ENCODE measurements at regions not wholly inside any gene's neighbourhood (a gene's known extent, or its start where the extent isn't known, plus 50 kb on each side); places are given as distances from the start of the nearest gene placed in this dataset.

DNA sequence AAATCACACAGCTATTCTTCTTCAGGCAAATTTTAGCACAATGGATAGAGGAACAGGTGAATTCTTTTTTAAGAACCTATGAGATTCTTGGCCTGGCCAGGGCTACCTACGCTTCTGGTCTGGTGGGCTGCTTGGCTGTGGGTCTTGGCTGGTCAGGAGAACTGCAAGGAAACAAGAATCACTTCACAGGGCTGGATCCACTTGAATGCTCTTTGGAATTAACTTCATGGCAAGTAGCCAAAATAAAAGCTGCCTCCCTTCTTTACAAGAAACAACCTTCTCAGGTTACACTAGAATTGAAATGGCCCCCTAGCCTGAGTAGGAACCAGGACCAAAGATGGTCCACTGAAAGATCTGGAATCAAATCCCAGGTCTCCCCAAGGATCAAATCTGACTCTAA, 519.1 kb downstream of the IQCM start:
- no peak for DNase-seq (ENCODE audit: low read depth)
- no peak overlapping the region for H3K4me3 ChIP-seq (ENCODE audit: low read depth, low read length)
- TF ChIP-seq, protein P1, sequence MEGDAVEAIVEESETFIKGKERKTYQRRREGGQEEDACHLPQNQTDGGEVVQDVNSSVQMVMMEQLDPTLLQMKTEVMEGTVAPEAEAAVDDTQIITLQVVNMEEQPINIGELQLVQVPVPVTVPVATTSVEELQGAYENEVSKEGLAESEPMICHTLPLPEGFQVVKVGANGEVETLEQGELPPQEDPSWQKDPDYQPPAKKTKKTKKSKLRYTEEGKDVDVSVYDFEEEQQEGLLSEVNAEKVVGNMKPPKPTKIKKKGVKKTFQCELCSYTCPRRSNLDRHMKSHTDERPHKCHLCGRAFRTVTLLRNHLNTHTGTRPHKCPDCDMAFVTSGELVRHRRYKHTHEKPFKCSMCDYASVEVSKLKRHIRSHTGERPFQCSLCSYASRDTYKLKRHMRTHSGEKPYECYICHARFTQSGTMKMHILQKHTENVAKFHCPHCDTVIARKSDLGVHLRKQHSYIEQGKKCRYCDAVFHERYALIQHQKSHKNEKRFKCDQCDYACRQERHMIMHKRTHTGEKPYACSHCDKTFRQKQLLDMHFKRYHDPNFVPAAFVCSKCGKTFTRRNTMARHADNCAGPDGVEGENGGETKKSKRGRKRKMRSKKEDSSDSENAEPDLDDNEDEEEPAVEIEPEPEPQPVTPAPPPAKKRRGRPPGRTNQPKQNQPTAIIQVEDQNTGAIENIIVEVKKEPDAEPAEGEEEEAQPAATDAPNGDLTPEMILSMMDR (IDR thresholded peaks at IDR 0.05; ENCODE audit: low read depth, low read length, missing control alignments): no peak

- H3K4me3 ChIP-seq (ENCODE audit: low read depth, low read length): no peak overlapping the region
- no peak for DNase-seq (ENCODE audit: low read depth)
- TF ChIP-seq, protein P1 (IDR thresholded peaks at IDR 0.05; ENCODE audit: low read depth, low read length, missing control alignments): no peak
These were observed 519.6 kb downstream of the IQCM start for GRCh38 chr4:149296084-149296483.

GRCh38 chr4:149294601-149295000, 521.0 kb downstream of the IQCM start:
- no peak for DNase-seq (ENCODE audit: low read depth)
- no peak overlapping the region for H3K4me3 ChIP-seq (ENCODE audit: low read depth, low read length)
- TF ChIP-seq, protein P1 (IDR thresholded peaks at IDR 0.05; ENCODE audit: low read depth, low read length, missing control alignments): no peak

DNA sequence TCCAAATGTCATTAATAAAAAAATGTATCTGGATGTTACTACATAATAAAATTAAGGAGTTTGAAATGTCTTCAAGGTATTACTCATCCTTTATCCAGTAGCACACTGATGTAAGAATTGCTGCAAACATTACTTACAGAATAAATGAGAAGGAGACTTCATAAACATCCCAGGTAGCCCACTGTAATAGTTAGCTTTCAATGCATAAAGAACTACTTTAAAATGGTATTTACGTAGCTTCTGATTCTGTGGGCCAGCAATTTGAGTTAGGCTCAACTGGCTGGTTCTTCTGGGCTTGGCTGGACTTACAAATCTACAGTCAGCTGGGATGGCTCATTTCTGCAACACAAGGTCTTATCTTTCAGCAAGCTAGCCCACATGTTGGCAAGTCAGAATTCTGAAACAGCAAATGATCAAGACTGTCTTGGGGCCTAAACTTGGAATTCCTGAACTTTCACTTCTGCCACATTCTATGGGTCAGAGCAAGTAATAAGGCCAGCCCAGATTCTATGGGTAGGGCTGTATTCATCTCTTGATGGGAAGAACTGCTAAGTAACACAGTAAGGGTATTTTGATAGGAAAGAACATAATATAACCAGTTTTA, 522.5 kb downstream of the IQCM start:
- H3K4me3 ChIP-seq (ENCODE audit: low read depth, low read length): no peak overlapping the region
- TF ChIP-seq, protein P1 (IDR thresholded peaks at IDR 0.05; ENCODE audit: low read depth, low read length, missing control alignments): no peak
- DNase-seq (ENCODE audit: low read depth): no peak

DNA sequence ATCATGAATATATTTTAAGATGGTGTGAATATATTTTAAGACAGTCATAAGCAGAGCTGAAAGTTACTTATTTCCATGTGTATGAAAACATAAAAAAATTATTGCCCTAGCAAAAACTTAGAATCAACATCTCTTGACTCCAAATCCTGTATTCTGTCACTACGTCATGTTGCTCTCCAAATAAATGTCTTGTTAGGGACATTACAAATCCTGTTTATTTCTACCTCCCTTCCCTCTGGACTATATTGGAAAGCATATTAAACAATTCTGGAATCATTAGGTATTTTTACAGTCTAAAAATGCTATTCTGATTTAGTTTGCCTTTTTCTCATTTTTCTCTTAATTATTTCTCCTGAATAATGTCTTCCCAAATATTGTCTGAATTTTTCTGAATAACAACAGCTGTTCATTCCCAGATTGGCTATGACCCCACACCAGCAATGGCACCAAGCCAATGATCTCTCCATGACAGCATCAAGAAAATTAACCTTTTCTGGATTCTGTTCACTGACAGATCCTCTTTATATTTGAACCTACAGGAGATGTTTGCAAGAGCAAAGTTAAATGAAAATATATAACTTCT, 523.1 kb downstream of the IQCM start:
- H3K4me3 ChIP-seq (ENCODE audit: low read depth, low read length): no peak overlapping the region
- DNase-seq (ENCODE audit: low read depth): no peak
- TF ChIP-seq, protein P1 (IDR thresholded peaks at IDR 0.05; ENCODE audit: low read depth, low read length, missing control alignments): no peak

DNA sequence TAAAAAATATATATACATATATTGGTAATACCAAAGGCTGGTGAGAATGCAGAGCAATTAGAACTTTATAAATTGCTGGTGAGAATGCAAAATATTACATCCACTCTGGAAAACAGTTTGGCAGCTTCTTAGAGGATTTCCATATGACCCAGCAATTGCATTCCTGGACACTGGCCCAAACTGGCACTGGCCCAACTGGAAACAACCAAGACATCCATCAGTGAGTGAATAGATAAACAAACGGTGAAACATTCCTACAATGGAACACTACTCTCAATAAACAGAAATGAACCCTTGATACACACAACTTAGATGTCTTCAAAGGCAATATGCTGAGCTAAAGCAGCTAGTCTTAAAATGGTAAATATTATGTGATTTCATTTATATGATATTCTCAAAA, 524.2 kb downstream of the IQCM start:
- H3K4me3 ChIP-seq (ENCODE audit: low read depth, low read length): no peak overlapping the region
- DNase-seq (ENCODE audit: low read depth): no peak
- TF ChIP-seq, protein P1 (IDR thresholded peaks at IDR 0.05; ENCODE audit: low read depth, low read length, missing control alignments): no peak

DNA sequence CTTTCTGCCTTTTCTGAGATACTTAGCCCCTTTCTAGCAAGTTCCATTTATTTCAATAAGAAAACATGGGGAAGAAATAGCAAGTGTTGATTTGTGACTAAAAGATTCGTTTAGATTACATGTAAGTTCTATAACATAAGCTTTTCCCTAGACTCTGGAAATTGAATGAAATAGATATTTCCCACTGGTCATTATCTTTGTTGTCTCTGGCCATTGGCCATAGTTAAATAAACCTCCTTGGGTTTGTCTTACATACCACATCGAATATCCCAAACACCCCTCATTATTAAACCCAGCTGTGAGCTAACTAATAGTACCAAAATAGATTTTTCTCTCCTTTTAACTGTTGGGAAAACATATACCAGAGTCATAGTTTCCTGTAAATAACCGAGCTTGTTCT, 534.8 kb downstream of the IQCM start:
- DNase-seq (ENCODE audit: low read depth): no peak

More for the DNA sequence above, 534.8 kb downstream of the IQCM start:
- H3K4me3 ChIP-seq (ENCODE audit: low read depth, low read length): no peak overlapping the region
- TF ChIP-seq, protein P1 (IDR thresholded peaks at IDR 0.05; ENCODE audit: low read depth, low read length, missing control alignments): no peak
